ENCODE measurements at regions not wholly inside any gene's neighbourhood (a gene's known extent, or its start where the extent isn't known, plus 50 kb on each side); places are given as distances from the start of the nearest gene placed in this dataset.

DNA sequence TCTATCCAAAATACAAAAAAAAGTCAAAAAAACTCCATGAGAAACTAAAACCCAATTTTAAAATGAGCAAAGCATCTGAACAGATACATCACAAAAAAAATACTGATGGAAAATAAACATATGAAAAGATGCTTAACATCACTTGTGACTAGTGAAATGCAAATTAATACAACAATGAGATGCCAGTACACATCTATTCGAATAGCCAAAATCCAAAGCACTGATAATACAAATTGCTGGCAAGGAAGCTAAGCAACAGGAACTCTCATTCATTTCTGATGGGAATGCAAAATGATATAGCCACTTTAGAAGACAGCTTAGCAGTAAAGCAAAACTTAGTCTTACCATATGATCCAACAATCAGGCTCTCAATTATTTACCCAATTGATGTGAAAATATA lies 190.2 kb upstream of the FN1 start:
- no peak for TF ChIP-seq EGR1 (IDR thresholded peaks at IDR 0.05; ENCODE audit: borderline replicate concordance, low read depth, low read length)
- TF ChIP-seq JUND (IDR thresholded peaks at IDR 0.05; ENCODE audit: low read length): no peak
- TF ChIP-seq TAF7 (optimal IDR thresholded peaks at IDR 0.05; ENCODE audit: borderline replicate concordance, low read depth, low read length): no peak
- TF ChIP-seq, protein P1, sequence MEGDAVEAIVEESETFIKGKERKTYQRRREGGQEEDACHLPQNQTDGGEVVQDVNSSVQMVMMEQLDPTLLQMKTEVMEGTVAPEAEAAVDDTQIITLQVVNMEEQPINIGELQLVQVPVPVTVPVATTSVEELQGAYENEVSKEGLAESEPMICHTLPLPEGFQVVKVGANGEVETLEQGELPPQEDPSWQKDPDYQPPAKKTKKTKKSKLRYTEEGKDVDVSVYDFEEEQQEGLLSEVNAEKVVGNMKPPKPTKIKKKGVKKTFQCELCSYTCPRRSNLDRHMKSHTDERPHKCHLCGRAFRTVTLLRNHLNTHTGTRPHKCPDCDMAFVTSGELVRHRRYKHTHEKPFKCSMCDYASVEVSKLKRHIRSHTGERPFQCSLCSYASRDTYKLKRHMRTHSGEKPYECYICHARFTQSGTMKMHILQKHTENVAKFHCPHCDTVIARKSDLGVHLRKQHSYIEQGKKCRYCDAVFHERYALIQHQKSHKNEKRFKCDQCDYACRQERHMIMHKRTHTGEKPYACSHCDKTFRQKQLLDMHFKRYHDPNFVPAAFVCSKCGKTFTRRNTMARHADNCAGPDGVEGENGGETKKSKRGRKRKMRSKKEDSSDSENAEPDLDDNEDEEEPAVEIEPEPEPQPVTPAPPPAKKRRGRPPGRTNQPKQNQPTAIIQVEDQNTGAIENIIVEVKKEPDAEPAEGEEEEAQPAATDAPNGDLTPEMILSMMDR (IDR thresholded peaks at IDR 0.05; ENCODE audit: control extremely low read depth in 1 of 3, insufficient read depth in 1 of 3, low read depth in 1 of 3, low read length in 3 of 3): no peak
- TF ChIP-seq GABPA (IDR thresholded peaks at IDR 0.05; ENCODE audit: borderline replicate concordance, insufficient read depth, low read length): no peak
- TF ChIP-seq CEBPB (IDR thresholded peaks at IDR 0.05; ENCODE audit: low read depth, low read length): no peak
- no peak for TF ChIP-seq YY1 (IDR thresholded peaks at IDR 0.05; ENCODE audit: low read depth, low read length)
- no peak for TF ChIP-seq CBX8 (IDR thresholded peaks at IDR 0.05; ENCODE audit: borderline replicate concordance, low read depth, low read length)
- TF ChIP-seq ZNF274 (IDR thresholded peaks at IDR 0.05; ENCODE audit: borderline replicate concordance, extremely low read depth, low read length): no peak
- no peak for TF ChIP-seq KDM4A (IDR thresholded peaks at IDR 0.05; ENCODE audit: low read depth, low read length, severe bottlenecking)
- TF ChIP-seq POLR2AphosphoS5 (IDR thresholded peaks at IDR 0.05; ENCODE audit: low read depth, low read length): no peak
- TF ChIP-seq EZH2 (IDR thresholded peaks at IDR 0.05; ENCODE audit: low read depth, low read length, severe bottlenecking): no peak
- TF ChIP-seq RFX5 (IDR thresholded peaks at IDR 0.05; ENCODE audit: borderline replicate concordance, low read depth, low read length): no peak
- TF ChIP-seq POLR2A (IDR thresholded peaks at IDR 0.05; ENCODE audit: control extremely low read depth in 1 of 2, low read depth in 2 of 2, low read length in 2 of 2): no peak

Measured in H1 (cell line).